HL-60 (cell line): ENCODE measurements at regions not wholly inside any gene's neighbourhood (a gene's known extent, or its start where the extent isn't known, plus 50 kb on each side); places are given as distances from the start of the nearest gene placed in this dataset.

Experiments
- DNase-seq, 2 experiments: peaks; one replicate each; pipeline ENCODE4 v3.0.0-alpha.2; 2010 to 2020; ENCODE audit warnings: low read depth in 1 of 2, low spot score in 1 of 2
- H3K27ac ChIP-seq: fragments of 250-450 bp; sonication (Bioruptor Pico); replicated peaks from 2 replicates; pipeline ENCODE4 v1.5.1; 2020; ENCODE audit warnings: mild to moderate bottlenecking, moderate library complexity
- H3K27me3 ChIP-seq: fragments of 250-450 bp; sonication (Bioruptor Pico); 2 replicates; pipeline ENCODE4 v1.5.1; 2021; ENCODE audit warnings: mild to moderate bottlenecking, moderate library complexity; ENCODE audit not compliant: insufficient read depth, poor library complexity, severe bottlenecking
- H3K4me3 ChIP-seq: replicated peaks from 2 replicates; pipeline ENCODE4 v1.5.1; 2011; ENCODE audit warnings: mild to moderate bottlenecking, control low read depth, low read length; ENCODE audit not compliant: insufficient read depth
- CTCF ChIP-seq: IDR thresholded peaks from one replicate; pipeline ENCODE4 v1.5.1; 2011; ENCODE audit warnings: low read length, control low read depth, inconsistent platforms; ENCODE audit not compliant: insufficient read depth
- GABPA ChIP-seq: IDR thresholded peaks from 2 replicates; pipeline ENCODE4 v1.6.1; 2012; ENCODE audit warnings: low read depth
- POLR2AphosphoS5 ChIP-seq: IDR thresholded peaks from 2 replicates; pipeline ENCODE4 v1.6.1; 2012; ENCODE audit warnings: low read depth
- REST ChIP-seq: IDR thresholded peaks from 2 replicates; pipeline ENCODE4 v1.6.1; 2012; ENCODE audit warnings: low read depth; ENCODE audit not compliant: insufficient replicate concordance
- SPI1 ChIP-seq: IDR thresholded peaks from 2 replicates; pipeline ENCODE4 v1.6.1; 2012; ENCODE audit warnings: low read depth, mild to moderate bottlenecking, borderline replicate concordance

- H3K27ac ChIP-seq, result no peak overlapping the region
- H3K27me3 ChIP-seq, result no peaks in the 10 kb centered on the region
- no peak overlapping the region for H3K4me3 ChIP-seq
- no peak for TF ChIP-seq GABPA
- no peak for TF ChIP-seq CTCF
- no peak for TF ChIP-seq POLR2AphosphoS5
- no peak for TF ChIP-seq REST
- TF ChIP-seq SPI1, result no peak
- DNase-seq, result no peak
These were observed 291.6 kb downstream of the TLE1 start for GRCh38 chr9:81397481-81398381.

- Histone ChIP-seq H3K4me3 (no peak overlapping the region), H3K27me3 (no peaks in the 10 kb centered on the region), H3K27ac (no peak overlapping the region)
- TF ChIP-seq SPI1 (no peak), REST (no peak), POLR2AphosphoS5 (no peak), CTCF (no peak), GABPA (no peak)
- DNase-seq, result no peak
These were observed 292.8 kb downstream of the TLE1 start for GRCh38 chr9:81396528-81396927.

GRCh38 chr9:81395676-81396054 lies 293.7 kb downstream of the TLE1 start:
- H3K27me3 ChIP-seq, result no peaks in the 10 kb centered on the region
- H3K27ac ChIP-seq, result no peak overlapping the region
- H3K4me3 ChIP-seq, result no peak overlapping the region
- TF ChIP-seq REST (no peak), SPI1 (no peak), GABPA (no peak)
- DNase-seq, result no peak
